IPS DF 19.7 (cell line): ENCODE measurements at regions not wholly inside any gene's neighbourhood (a gene's known extent, or its start where the extent isn't known, plus 50 kb on each side); places are given as distances from the start of the nearest gene placed in this dataset.

Source experiments
- DNase-seq: peaks from one replicate; pipeline ENCODE4 v3.0.0-alpha.2; 2013; ENCODE audit warnings: low read depth, low spot score

GRCh38 chr18:33517950-33518349, 60.1 kb upstream of the ASXL3 start:
- DNase-seq: no peak

- DNase-seq: no peak
These were observed 65.0 kb upstream of the ASXL3 start for GRCh38 chr18:33513027-33513426.

- no peak for DNase-seq
These were observed 66.5 kb upstream of the CCDC178 start for GRCh38 chr18:33507019-33507418.

- DNase-seq: no peak
These were observed 65.3 kb upstream of the CCDC178 start for GRCh38 chr18:33505798-33506197.

- no peak for DNase-seq
These were observed 64.8 kb upstream of the CCDC178 start for GRCh38 chr18:33505297-33505696.

GRCh38 chr18:33495278-33495677, 54.8 kb upstream of the CCDC178 start:
- peak; percentile 30 for DNase-seq
